Tibial nerve (tissue), 3 donors: ENCODE measurements at regions not wholly inside any gene's neighbourhood (a gene's known extent, or its start where the extent isn't known, plus 50 kb on each side); places are given as distances from the start of the nearest gene placed in this dataset.

Experiments used
- CTCF ChIP-seq, 5 experiments: fragments of 200-600 bp in 3 of 5; fragments of 450-650 bp in 2 of 5; sonication (generic) in 3 of 5; IDR thresholded peaks; one replicate each; pipeline ENCODE4 v1.5.1; 2016 to 2019; ENCODE audit warnings: antibody characterized with exemption in 5 of 5, mild to moderate bottlenecking in 3 of 5, moderate library complexity in 2 of 5
- POLR2A ChIP-seq, 2 donors: fragments of 450-650 bp; IDR thresholded peaks; one replicate each; pipeline ENCODE4 v1.6.1; 2017; ENCODE audit warnings: antibody characterized with exemption in 2 of 2, mild to moderate bottlenecking in 2 of 2, moderate library complexity in 2 of 2

- no peak for TF ChIP-seq POLR2A (IDR thresholded peaks at IDR 0.05)
- TF ChIP-seq CTCF (IDR thresholded peaks at IDR 0.05), result no peak
Observed at GRCh38 chr3:150357140-150357539, 51.0 kb upstream of the TSC22D2 start.
